Lung (tissue), 11 donors: ENCODE measurements at regions not wholly inside any gene's neighbourhood (a gene's known extent, or its start where the extent isn't known, plus 50 kb on each side); places are given as distances from the start of the nearest gene placed in this dataset.

ENCODE experiments used
- ATAC-seq: fragments of 200-7000 bp; cut with Tn5 transposase; one replicate; pipeline ENCODE4 v1.9.1; 2020; ENCODE audit warnings: moderate number of reproducible peaks; ENCODE audit not compliant: insufficient read depth, low FRiP score
- DNase-seq, 3 donors: peaks; one replicate each; pipeline ENCODE4 v3.0.0-alpha.2; 2013 to 2017
- H3K27ac ChIP-seq, 2 donors: one replicate each; pipeline ENCODE4 v1.5.1; 2013; ENCODE audit warnings: mild to moderate bottlenecking in 2 of 2, moderate library complexity in 2 of 2, control low read depth in 1 of 2, inconsistent platforms in 1 of 2, low read depth in 1 of 2, low read length in 1 of 2
- H3K27me3 ChIP-seq, 3 donors: one replicate each; pipeline ENCODE4 v1.5.1; 2013; ENCODE audit warnings: low read length in 2 of 3; ENCODE audit not compliant: control insufficient read depth in 3 of 3, insufficient read depth in 3 of 3
- H3K36me3 ChIP-seq, 4 donors: one replicate each; pipeline ENCODE4 v1.5.1; 2013; ENCODE audit warnings: low read length in 4 of 4, mild to moderate bottlenecking in 1 of 4, moderate library complexity in 1 of 4; ENCODE audit not compliant: control insufficient read depth in 4 of 4, insufficient read depth in 4 of 4
- H3K4me1 ChIP-seq, 5 donors: one replicate each; pipeline ENCODE4 v1.5.1; 2013; ENCODE audit warnings: low read length in 5 of 5, mild to moderate bottlenecking in 2 of 5, moderate library complexity in 1 of 5; ENCODE audit not compliant: control insufficient read depth in 5 of 5, insufficient read depth in 5 of 5
- H3K4me3 ChIP-seq: one replicate; pipeline ENCODE4 v1.5.1; 2013; ENCODE audit warnings: mild to moderate bottlenecking, control low read depth, moderate library complexity
- H3K9ac ChIP-seq, 2 donors: one replicate each; pipeline ENCODE4 v1.5.1; 2013; ENCODE audit warnings: low read length in 2 of 2, control low read depth in 1 of 2; ENCODE audit not compliant: insufficient read depth in 1 of 2
- H3K9me3 ChIP-seq, 4 donors: one replicate each; pipeline ENCODE4 v1.5.1; 2013; ENCODE audit warnings: low read length in 3 of 4, mild to moderate bottlenecking in 1 of 4, moderate library complexity in 1 of 4; ENCODE audit not compliant: control insufficient read depth in 4 of 4, insufficient read depth in 3 of 4
- WGBS, 2 donors: extraction: QIAGEN DNeasy Blood & Tissue Kit; methylation state at CpG; one replicate each; pipeline ENCODE4 v1.1.7; 2013; 5-methylcytosine and 5-hydroxymethylcytosine counted together
- TF ChIP-seq, protein P1 (sequence below): IDR thresholded peaks from 2 replicates; pipeline ENCODE4 v1.5.1; 2012; ENCODE audit warnings: mild to moderate bottlenecking; ENCODE audit errors: control extremely low read depth, extremely low read depth
- donor health status: control.
- donor health status: control.
- donor health status: Bipolar disorder and iron deficiency.
- donor health status: healthy.
- donor health status: DM: yes; HTN: yes; CAD: no.

- TF ChIP-seq, protein P1, sequence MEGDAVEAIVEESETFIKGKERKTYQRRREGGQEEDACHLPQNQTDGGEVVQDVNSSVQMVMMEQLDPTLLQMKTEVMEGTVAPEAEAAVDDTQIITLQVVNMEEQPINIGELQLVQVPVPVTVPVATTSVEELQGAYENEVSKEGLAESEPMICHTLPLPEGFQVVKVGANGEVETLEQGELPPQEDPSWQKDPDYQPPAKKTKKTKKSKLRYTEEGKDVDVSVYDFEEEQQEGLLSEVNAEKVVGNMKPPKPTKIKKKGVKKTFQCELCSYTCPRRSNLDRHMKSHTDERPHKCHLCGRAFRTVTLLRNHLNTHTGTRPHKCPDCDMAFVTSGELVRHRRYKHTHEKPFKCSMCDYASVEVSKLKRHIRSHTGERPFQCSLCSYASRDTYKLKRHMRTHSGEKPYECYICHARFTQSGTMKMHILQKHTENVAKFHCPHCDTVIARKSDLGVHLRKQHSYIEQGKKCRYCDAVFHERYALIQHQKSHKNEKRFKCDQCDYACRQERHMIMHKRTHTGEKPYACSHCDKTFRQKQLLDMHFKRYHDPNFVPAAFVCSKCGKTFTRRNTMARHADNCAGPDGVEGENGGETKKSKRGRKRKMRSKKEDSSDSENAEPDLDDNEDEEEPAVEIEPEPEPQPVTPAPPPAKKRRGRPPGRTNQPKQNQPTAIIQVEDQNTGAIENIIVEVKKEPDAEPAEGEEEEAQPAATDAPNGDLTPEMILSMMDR, result no peak
- Histone ChIP-seq H3K27me3 (no peaks in the 10 kb centered on the region), H3K9ac (no peak overlapping the region), H3K36me3 (no peaks in the 10 kb centered on the region), H3K4me1 (no peaks in the 10 kb centered on the region), H3K27ac (no peak overlapping the region), H3K4me3 (no peak overlapping the region), H3K9me3 (no peaks in the 10 kb centered on the region)
- no peak for DNase-seq
- no peak for ATAC-seq
- WGBS, 2 donors, result 89 to 93% methylated on average over 2 of the region's 2 CpGs
Measured at GRCh38 chr13:65155861-65156260, 2074.3 kb downstream of the PCDH9 start.

- 92 to 95% methylated on average over 5 of the region's 5 CpGs for WGBS, 2 donors
- DNase-seq (no peak), ATAC-seq (no peak)
- no peaks in the 10 kb centered on the region for H3K9me3 ChIP-seq
- H3K4me3 ChIP-seq, result no peak overlapping the region
- H3K27ac ChIP-seq, result no peak overlapping the region
- no peaks in the 10 kb centered on the region for H3K36me3 ChIP-seq
- TF ChIP-seq, protein P1, result no peak
- H3K27me3 ChIP-seq, result no peaks in the 10 kb centered on the region
- H3K9ac ChIP-seq, result no peak overlapping the region
- no peaks in the 10 kb centered on the region for H3K4me1 ChIP-seq
Measured at GRCh38 chr13:65154661-65155447, 2075.3 kb downstream of the PCDH9 start.

GRCh38 chr13:65149687-65150086 is 2080.4 kb downstream of the PCDH9 start:
- Histone ChIP-seq H3K27ac (no peak overlapping the region), H3K4me3 (no peak overlapping the region), H3K36me3 (no peaks in the 10 kb centered on the region), H3K9me3 (no peaks in the 10 kb centered on the region), H3K27me3 (no peaks in the 10 kb centered on the region), H3K4me1 (no peaks in the 10 kb centered on the region), H3K9ac (no peak overlapping the region)
- ATAC-seq (no peak), DNase-seq (no peak)
- TF ChIP-seq, protein P1, result no peak
- WGBS, 2 donors, result 93 to 95% methylated on average over 37 of the region's 37 CpGs

- no peak for DNase-seq
- Histone ChIP-seq H3K4me3 (no peak overlapping the region), H3K27me3 (no peaks in the 10 kb centered on the region), H3K4me1 (no peaks in the 10 kb centered on the region), H3K9ac (no peak overlapping the region), H3K36me3 (no peaks in the 10 kb centered on the region), H3K27ac (no peak overlapping the region), H3K9me3 (no peaks in the 10 kb centered on the region)
- no peak for ATAC-seq
- TF ChIP-seq, protein P1, result no peak
- 94 to 95% methylated on average over 3 of the region's 3 CpGs for WGBS, 2 donors
Measured at GRCh38 chr13:65143920-65144319, 2086.2 kb downstream of the PCDH9 start.
